ENCODE measurements at regions not wholly inside any gene's neighbourhood (a gene's known extent, or its start where the extent isn't known, plus 50 kb on each side); places are given as distances from the start of the nearest gene placed in this dataset.

GRCh38 chr6:92428448-92428847 lies 990.9 kb downstream of the EPHA7 start:
- H3K36me3 ChIP-seq (ENCODE audit: control insufficient read depth in 2 of 2, extremely low read depth in 1 of 2, insufficient read depth in 2 of 2, low read length in 2 of 2), result no peaks in the 10 kb centered on the region
- H3K27ac ChIP-seq (ENCODE audit: control insufficient read depth, insufficient read depth, low read length), result no peak overlapping the region
- H4K20me1 ChIP-seq (ENCODE audit: control insufficient read depth, extremely low read depth, insufficient read depth, low read length), result no peaks in the 10 kb centered on the region
- no peaks in the 10 kb centered on the region for H3K9me3 ChIP-seq (ENCODE audit: control insufficient read depth, low read depth, low read length)
- H3K27me3 ChIP-seq (ENCODE audit: control insufficient read depth, extremely low read depth, insufficient read depth, low read length), result no peaks in the 10 kb centered on the region
- dilution Hi-C loops (cut with MboI; ENCODE audit: extremely low pct_ligation_motif_present, low sequenced_read_pairs), result no loop called here
- no peaks in the 10 kb centered on the region for H3K9me1 ChIP-seq (ENCODE audit: control insufficient read depth, extremely low read depth, insufficient read depth, low read length)
- no peak overlapping the region for H3K4me2 ChIP-seq (ENCODE audit: control insufficient read depth, extremely low read depth, insufficient read depth, low read depth, low read length)
- FAIRE-seq, result no peak
- no peak for DNase-seq (ENCODE audit: low read depth, low spot score)
- no peaks in the 10 kb centered on the region for H3K79me2 ChIP-seq (ENCODE audit: control insufficient read depth, insufficient read depth, low read length)
- TF ChIP-seq CTCF (optimal IDR thresholded peaks at IDR 0.05 in 1 of 3, IDR thresholded peaks at IDR 0.05 in 1 of 3, conservative IDR thresholded peaks at IDR 0.05 in 1 of 3; ENCODE audit: extremely low read depth in 1 of 3, insufficient read depth in 2 of 3, low read length in 3 of 3) (no peak), EZH2 (IDR thresholded peaks at IDR 0.05; ENCODE audit: low read length) (no peak)
- no peak overlapping the region for H3K4me3 ChIP-seq (ENCODE audit: control insufficient read depth in 2 of 3, extremely low read depth in 1 of 3, insufficient read depth in 2 of 3, low read depth in 1 of 3, low read length in 3 of 3)
- H2AFZ ChIP-seq (ENCODE audit: control insufficient read depth, low read length), result no peak overlapping the region
- H3K4me1 ChIP-seq (ENCODE audit: control insufficient read depth, extremely low read depth, insufficient read depth, low read length), result no peaks in the 10 kb centered on the region
- no peak overlapping the region for H3K9ac ChIP-seq (ENCODE audit: control insufficient read depth, extremely low read depth, insufficient read depth, low read length)

- Histone ChIP-seq H3K27ac (ENCODE audit: control insufficient read depth, insufficient read depth, low read length) (no peak overlapping the region), H3K9me1 (ENCODE audit: control insufficient read depth, extremely low read depth, insufficient read depth, low read length) (no peaks in the 10 kb centered on the region), H3K79me2 (ENCODE audit: control insufficient read depth, insufficient read depth, low read length) (no peaks in the 10 kb centered on the region), H2AFZ (ENCODE audit: control insufficient read depth, low read length) (no peak overlapping the region), H3K27me3 (ENCODE audit: control insufficient read depth, extremely low read depth, insufficient read depth, low read length) (no peaks in the 10 kb centered on the region), H3K36me3 (ENCODE audit: control insufficient read depth in 2 of 2, extremely low read depth in 1 of 2, insufficient read depth in 2 of 2, low read length in 2 of 2) (no peaks in the 10 kb centered on the region), H4K20me1 (ENCODE audit: control insufficient read depth, extremely low read depth, insufficient read depth, low read length) (no peaks in the 10 kb centered on the region), H3K4me3 (ENCODE audit: control insufficient read depth in 2 of 3, extremely low read depth in 1 of 3, insufficient read depth in 2 of 3, low read depth in 1 of 3, low read length in 3 of 3) (no peak overlapping the region), H3K4me1 (ENCODE audit: control insufficient read depth, extremely low read depth, insufficient read depth, low read length) (no peaks in the 10 kb centered on the region), H3K9ac (ENCODE audit: control insufficient read depth, extremely low read depth, insufficient read depth, low read length) (no peak overlapping the region), H3K9me3 (ENCODE audit: control insufficient read depth, low read depth, low read length) (no peaks in the 10 kb centered on the region), H3K4me2 (ENCODE audit: control insufficient read depth, extremely low read depth, insufficient read depth, low read depth, low read length) (no peak overlapping the region)
- FAIRE-seq (no peak), DNase-seq (ENCODE audit: low read depth, low spot score) (no peak)
- TF ChIP-seq CTCF (optimal IDR thresholded peaks at IDR 0.05 in 1 of 3, IDR thresholded peaks at IDR 0.05 in 1 of 3, conservative IDR thresholded peaks at IDR 0.05 in 1 of 3; ENCODE audit: extremely low read depth in 1 of 3, insufficient read depth in 2 of 3, low read length in 3 of 3) (no peak), EZH2 (IDR thresholded peaks at IDR 0.05; ENCODE audit: low read length) (no peak)
- dilution Hi-C loops (cut with MboI; ENCODE audit: extremely low pct_ligation_motif_present, low sequenced_read_pairs), result no loop called here
Observed at GRCh38 chr6:92427453-92427852, 991.9 kb downstream of the EPHA7 start.

All from keratinocyte (primary cell).